HL-60/S4 treated with phorbol 12-myristate 13-acetate at 8.2 ng/mL for 4 days and 3 days (cell line): ENCODE measurements at regions not wholly inside any gene's neighbourhood (a gene's known extent, or its start where the extent isn't known, plus 50 kb on each side); places are given as distances from the start of the nearest gene placed in this dataset.

ENCODE experiments used
- in situ Hi-C: fragments of 300-500 bp; cut with MboI; formaldehyde crosslinking; loops from 2 replicates; pipeline ENCODE4 v1.15.0; 2022; ENCODE audit warnings: low sequenced_read_pairs

DNA sequence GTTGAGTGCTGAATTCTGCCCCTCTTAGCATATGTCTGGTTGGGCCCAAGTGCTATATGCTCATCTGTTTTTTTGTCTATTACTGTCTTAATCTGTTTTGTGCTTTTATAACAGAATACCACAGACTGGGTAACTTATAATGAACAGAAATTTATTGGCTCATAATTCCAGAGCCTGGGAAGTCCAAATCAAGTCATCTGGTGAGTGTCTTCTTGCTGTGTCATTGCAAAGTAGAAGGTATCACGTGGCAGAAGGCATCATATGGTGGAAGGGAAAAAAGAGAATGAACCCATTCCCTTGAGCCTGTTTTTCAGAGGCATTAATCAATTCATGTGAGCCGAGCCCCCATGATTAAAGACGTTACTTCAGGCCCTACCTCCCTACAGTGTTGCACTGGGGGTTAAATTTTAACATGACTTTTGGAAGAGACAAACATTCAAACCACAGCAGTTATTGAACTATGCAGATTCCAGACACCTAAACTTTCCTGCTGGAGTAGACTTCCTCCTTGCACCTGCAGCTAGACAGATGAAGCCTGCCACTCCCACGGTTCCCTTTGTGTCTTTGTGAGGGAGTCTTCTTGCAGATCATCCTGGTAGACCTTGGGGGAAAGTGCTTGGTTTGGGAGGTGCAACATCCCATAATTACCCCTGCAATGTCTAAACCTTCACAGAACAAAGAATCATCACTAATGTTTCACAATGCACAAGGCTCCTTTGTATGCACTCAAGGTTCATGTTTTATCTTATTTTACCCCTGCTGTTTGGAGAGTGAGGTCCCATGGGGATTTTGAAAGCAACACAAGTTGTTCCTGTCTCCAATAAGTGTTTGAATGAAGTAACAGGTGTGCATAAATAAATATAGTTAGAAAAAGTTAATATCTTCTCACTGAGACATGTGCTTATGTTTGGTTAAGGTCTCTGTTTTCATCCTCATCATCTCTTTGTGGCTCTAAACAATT, 64.7 kb upstream of the XCR1 start:
- in situ Hi-C loops: no loop called here

DNA sequence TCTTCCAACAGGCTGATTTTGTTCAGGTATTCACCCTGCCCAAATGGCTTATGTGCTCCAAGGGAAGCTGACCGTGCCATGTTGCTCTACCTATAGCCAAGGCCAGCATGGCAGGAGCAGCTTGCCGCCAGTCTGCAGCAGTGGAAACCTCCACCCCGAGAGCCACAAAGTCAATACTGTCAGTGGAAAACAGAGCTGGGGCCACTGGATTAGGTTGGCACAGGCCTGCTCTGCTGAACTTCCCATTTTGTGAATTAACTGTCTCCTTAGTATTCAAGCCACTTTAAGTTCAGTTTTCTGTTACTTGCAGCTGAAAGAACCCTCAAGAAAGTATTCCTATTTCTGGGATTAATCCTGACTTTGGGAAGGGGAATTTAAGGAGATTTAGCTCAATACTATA, 63.8 kb upstream of the XCR1 start:
- in situ Hi-C loops: no loop called here

DNA sequence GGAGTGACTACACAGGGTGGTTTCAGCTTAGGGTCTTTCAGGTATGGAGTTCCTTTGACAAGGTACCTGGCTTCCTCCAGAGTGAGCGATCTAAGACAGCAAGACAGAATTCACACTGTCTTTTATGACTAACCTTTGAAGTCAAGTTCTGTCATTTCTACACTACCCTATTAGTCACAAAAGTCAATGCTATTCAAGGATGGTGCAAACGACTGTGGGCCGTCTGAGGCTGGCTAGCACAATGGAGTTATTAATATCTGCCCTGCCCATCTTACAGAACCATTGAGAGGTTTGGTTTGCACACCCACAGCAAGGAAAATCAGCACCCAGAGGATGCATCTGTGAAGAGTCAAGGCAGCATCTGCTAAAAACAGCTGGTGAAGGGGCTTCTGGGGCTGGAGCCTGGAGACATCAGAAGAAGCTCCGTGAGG, 62.9 kb upstream of the XCR1 start:
- in situ Hi-C loops: no loop called here

DNA sequence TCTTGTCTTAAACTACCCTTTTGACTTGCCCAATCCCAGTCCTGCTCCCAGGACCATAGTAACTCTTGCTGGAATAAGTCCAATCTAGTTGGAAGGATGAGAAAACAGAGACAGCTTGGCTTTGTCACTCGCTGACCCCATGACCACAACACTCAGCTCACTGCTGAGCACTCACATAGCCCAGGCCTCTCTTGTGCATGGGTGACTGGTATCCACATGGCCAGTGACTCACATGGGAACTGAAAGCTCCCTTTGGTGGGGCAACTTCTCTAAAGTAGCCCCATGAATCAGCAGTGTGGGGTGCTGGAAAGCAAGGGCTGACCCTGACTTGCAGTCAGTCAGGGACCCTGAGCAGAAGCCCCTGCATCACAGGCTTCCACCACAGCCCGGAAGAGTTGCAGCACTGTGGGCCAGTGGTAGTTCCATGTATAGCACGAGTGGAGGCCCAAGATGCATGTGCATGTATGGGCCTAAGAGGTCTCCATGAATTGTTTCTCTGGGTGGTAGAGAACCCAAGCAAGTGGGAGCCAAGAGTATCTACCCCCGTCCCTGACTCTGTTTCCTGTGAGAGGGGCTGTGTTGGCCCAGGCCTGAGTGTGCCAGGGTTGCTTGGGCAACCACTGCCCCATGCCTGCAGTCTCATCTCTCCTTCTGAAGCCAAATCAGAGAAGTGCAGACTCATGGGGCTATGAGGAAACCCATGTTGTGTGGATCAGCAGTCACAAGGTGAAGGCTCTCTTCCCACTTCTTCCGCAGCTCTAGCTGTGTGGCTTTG, 62.1 kb upstream of the XCR1 start:
- in situ Hi-C loops: loop anchor here (10.0 kb wide), 1 partner anchor 285 kb away; the partner anchor contains the start of gene CCR5

DNA sequence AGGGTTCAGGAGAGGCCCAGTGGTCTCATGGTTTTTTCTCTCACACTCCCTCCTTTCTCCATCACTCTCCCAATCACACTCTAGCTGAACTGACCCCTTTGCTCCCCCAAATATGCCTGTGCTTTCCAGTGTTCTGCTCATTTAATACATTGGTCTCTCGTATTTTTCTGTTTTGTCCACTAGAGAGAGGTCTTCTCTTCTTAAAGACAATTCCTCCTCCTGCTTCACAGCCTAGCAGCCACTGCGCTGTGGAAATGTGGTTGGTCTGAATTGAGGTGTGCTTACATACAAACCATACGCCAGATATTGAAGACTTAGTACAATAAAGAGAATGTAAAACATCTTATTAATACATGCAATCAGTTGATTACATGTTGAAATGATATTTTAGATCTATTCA, 60.6 kb upstream of the XCR1 start:
- in situ Hi-C loops: loop anchor here (10.0 kb wide), 1 partner anchor 287 kb away; the partner anchor contains the start of gene CCR5

DNA sequence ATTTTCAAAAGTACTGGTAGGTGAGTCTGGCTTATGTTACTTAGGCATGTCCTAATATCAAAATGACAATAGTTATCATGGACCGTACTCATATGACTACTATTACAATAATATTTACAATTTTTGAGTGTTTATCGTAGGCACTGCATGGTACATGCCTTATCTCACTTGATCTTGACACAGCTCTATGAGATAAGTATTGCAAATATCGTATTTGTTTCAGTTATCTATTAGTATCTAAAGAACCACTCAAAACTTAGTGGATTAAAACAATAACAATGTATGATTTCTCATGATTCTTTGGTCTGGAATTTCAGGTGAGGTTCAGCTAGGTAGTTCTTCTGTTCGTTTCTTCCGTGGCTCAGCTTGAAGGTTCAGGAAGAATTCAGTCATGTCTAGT, 59.7 kb upstream of the XCR1 start:
- in situ Hi-C loops: loop anchor here (10.0 kb wide), 1 partner anchor 288 kb away; the partner anchor contains the start of gene CCR5

DNA sequence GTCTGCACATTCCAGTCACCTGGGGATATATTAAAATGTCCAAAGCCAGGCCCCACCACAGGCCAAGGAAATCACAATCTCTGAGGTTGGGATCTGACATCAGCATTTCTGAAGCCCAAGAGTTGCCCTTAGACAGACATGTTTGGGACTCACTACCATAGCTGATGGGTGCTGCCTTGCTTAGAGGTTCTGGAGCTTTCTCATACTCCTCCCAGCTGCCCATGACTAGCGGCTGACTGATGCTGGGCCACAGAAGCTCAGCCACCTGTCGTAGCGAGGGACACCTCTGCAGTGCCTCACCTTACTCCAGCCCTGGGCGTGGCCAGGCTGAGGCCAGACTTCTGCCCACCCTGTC, 58.8 kb upstream of the XCR1 start:
- in situ Hi-C loops: loop anchor here (10.0 kb wide), 1 partner anchor 289 kb away; the partner anchor contains the start of gene CCR5

DNA sequence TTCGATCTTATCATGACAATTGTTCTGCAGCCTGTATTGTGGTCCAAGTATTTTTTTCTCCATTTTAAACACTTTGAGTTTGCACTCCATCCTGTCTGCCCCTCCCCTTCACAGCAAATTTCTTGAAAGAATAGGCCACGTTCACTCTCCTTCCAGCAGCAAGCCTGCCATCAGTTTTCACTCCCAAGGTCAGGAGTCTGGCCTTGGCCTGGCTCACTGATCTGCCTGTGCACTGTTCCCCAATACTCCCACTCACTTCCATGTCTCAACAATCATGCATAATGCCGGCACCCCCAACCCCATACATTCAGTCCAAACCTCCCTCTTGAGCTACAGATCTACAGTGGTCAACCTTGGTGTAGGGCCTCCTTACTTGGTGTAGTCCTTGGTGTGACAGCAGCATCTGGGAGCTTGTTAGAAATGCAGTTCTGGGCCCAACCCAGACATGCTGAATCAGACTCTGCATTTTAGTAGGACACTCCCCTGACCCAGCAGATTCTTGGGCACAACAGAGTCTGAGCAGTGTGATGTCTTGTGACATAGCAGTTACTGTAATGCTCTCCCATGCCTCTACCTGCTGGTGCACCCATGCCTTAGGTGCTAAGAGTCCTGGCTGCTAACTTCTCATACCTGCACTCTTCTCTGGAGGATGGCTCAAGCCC, 58.3 kb upstream of the XCR1 start:
- in situ Hi-C loops: loop anchor here (10.0 kb wide), 1 partner anchor 289 kb away; the partner anchor contains the start of gene CCR5

DNA sequence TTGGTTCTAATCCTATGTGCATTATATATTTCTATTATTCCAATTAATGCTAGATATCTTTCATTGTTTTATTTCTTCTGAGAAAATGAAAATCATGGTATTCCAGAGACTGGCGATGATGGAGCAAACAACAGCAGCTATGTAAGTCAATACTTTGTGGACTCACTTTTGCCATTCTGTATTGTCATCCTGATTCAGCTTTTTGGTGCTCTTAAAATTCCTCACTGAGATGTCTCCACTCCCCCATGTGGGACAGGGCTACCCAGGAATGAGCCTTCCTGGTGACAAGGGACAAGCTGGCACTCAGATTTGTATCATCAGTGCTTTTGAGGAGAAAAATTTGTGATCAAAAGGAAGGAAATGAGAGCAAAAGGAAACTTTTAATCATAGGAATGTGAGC, 56.7 kb upstream of the XCR1 start:
- in situ Hi-C loops: loop anchor here (10.0 kb wide), 1 partner anchor 291 kb away; the partner anchor contains the start of gene CCR5

DNA sequence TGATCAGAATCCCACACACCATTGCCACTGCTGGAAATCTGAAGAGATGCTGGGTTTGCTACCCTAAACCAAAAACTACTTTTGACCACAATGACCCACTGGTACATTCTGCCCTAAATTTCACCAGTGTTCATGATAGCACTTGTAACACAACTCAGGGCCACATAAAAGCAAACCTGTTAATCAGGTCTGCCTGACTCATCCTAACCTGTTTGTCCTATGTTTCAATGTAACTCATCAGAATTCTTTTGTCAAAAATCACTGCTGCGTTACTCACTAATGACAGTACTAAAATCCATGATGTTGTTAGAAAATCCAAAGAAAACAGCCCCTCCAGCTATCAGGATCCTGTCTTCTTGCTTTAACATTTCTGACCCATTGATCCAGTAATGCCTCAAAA, 55.6 kb upstream of the XCR1 start:
- in situ Hi-C loops: loop anchor here (10.0 kb wide), 1 partner anchor 292 kb away; the partner anchor contains the start of gene CCR5

DNA sequence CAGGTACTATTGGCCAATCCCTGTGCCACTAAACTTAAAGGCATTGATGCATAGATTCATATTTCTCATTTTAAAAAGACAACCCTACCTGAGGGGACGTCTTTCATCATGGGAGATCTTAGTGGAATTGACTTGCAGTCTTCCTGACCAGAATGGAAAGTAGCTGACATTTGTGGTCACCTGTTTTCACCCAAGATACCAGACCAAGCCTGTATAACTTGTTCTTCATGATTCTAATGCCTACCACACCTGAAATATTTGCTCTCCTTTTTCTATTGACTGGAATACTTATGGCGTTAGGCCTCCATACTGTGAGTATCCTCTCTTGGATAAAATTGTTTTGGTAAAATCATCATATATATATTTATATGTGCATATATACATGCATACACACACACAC, 54.7 kb upstream of the XCR1 start:
- in situ Hi-C loops: loop anchor here (10.0 kb wide), 1 partner anchor 293 kb away; the partner anchor contains the start of gene CCR5

DNA sequence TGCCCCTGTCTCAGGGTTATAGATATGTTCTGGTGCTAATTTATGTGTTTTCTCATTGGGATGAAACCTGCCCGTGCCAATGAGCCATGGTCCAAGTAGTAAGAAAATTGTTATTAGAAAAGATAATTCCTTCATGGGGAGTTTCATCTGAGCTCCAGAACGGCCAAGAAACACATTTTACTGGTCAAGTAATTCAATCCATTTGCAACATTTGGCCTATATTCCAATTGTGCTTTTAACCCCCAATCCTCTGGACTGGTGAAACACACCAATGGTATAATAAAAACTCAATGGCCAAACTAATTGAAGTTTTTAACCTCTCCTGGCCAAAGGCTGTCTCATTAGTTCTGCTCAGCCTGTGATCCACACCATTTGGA, 53.7 kb upstream of the XCR1 start:
- in situ Hi-C loops: loop anchor here (10.0 kb wide), 1 partner anchor 294 kb away; the partner anchor contains the start of gene CCR5

DNA sequence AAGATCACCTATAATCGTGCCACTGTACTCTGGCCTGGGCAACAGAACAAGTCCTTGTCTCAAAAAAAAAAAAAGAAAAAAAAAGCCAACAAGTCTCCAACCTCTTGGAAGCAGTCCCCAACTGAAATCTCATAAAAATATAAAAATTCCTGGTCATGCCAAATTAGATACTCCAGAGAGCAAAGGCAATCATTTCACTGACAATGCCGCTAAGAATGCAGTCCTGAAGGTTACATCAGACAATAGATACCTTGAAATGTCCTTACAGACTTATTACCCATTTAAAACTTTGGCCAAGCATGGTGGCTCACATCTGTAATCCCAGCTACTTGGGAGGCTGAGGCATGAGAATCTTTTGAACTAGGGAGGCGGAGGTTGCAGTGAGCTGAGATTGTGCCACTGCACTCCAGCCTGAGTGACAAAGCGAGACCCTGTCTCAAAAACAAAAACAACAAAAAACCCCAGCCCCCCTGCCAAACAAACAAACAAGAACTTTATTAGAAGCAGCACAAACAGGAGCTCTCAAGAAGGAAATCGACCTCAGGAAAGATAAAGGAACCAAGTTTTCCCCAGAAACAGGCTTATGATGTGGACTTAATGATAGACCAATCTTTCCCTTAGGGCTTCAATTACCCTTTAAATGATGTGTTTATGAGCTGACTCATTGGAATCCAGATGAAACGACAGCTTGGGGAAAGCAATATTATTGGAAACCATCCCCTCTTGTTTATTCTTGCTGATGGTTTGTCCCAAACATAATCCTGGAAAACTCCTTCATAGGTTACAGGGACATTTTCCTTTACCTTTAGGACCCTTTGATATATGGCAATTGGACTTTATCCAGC, 53.1 kb upstream of the XCR1 start:
- in situ Hi-C loops: loop anchor here (10.0 kb wide), 1 partner anchor 294 kb away; the partner anchor contains the start of gene CCR5

DNA sequence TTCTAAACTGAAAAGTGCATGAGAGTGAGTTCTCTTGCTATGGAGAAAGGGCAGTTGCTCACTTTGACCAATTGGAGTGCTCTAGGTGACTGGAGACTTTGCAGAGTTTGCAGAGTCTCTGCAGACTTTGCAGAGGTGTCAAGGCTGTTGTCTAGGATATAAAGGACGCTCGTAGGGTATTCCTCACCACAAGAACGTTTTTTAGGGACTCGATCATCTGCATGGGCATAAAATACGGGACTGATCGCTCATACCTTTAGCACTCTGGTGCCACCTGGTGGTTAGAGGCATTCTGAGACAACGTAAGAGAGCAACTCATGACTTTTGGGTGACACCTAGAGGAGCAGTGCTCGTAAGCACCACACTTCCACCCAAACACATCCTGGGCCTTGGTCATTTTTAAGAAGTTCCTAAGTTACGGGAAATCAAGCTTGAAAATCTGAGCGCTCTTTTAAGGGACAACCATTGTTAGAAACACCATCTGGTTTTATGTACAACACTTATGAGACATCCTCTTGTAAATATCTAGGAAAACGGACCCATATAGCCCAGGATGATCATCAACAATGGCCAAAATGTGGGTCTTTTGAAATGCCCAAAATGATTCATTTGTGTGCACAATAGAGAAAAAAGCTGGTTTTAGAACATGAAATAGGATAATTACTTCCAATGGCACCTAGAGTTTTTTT, 51.6 kb upstream of the XCR1 start:
- in situ Hi-C loops: loop anchor here (10.0 kb wide), 1 partner anchor 134 kb away; the partner anchor contains the start of gene CXCR6
